ENCODE measurements at regions not wholly inside any gene's neighbourhood (a gene's known extent, or its start where the extent isn't known, plus 50 kb on each side); places are given as distances from the start of the nearest gene placed in this dataset.
"Not testable (repeated sequence)": the region's sequence is repeated elsewhere in the genome, so short reads cannot be mapped to it uniquely, and the experiment has no call there.

- DNase-seq (ENCODE audit: low read depth in 2 of 2), result no peak
Observed at GRCh38 chr13:82597747-82598146, 1284.5 kb downstream of the SLITRK1 start.

GRCh38 chr13:82593239-82593638 is 1289.0 kb downstream of the SLITRK1 start:
- DNase-seq (ENCODE audit: low read depth in 2 of 2), result no peak

- DNase-seq (ENCODE audit: low read depth in 2 of 2), result no peak
Observed at GRCh38 chr13:82571653-82572052, 1310.6 kb downstream of the SLITRK1 start.

GRCh38 chr13:82569581-82569980 is 1312.7 kb downstream of the SLITRK1 start:
- no peak for DNase-seq (ENCODE audit: low read depth in 2 of 2)

- DNase-seq (ENCODE audit: low read depth in 2 of 2), result no peak
Observed at GRCh38 chr13:82566864-82567263, 1315.4 kb downstream of the SLITRK1 start.

- no peak for DNase-seq (ENCODE audit: low read depth in 2 of 2)
Observed at GRCh38 chr13:82565201-82565600, 1317.1 kb downstream of the SLITRK1 start.

GRCh38 chr13:82560889-82561288 is 1321.4 kb downstream of the SLITRK1 start:
- DNase-seq (ENCODE audit: low read depth in 2 of 2), result no peak

GRCh38 chr13:82522872-82523271 is 1359.4 kb downstream of the SLITRK1 start:
- no peak for DNase-seq (ENCODE audit: low read depth in 2 of 2)

GRCh38 chr13:82506805-82507414 is 1375.4 kb downstream of the SLITRK1 start:
- no peak for DNase-seq (ENCODE audit: low read depth in 2 of 2)

- no peak for DNase-seq (ENCODE audit: low read depth in 2 of 2)
Observed at GRCh38 chr13:82501834-82502233, 1380.4 kb downstream of the SLITRK1 start.

- DNase-seq (ENCODE audit: low read depth in 2 of 2), result no peak
Observed at GRCh38 chr13:82480415-82480814, 1401.9 kb downstream of the SLITRK1 start.

GRCh38 chr13:82477436-82477835 is 1404.8 kb downstream of the SLITRK1 start:
- no peak for DNase-seq (ENCODE audit: low read depth in 2 of 2)

- no peak for DNase-seq (ENCODE audit: low read depth in 2 of 2)
Observed at GRCh38 chr13:82467626-82468025, 1414.6 kb downstream of the SLITRK1 start.

- not testable (repeated sequence) for DNase-seq (ENCODE audit: low read depth in 2 of 2)
Observed at GRCh38 chr13:82459575-82459974, 1422.7 kb downstream of the SLITRK1 start.

GRCh38 chr13:82458169-82458568 is 1424.1 kb downstream of the SLITRK1 start:
- no peak for DNase-seq (ENCODE audit: low read depth in 2 of 2)

- DNase-seq (ENCODE audit: low read depth in 2 of 2), result not testable (repeated sequence)
Observed at GRCh38 chr13:82457548-82457947, 1424.7 kb downstream of the SLITRK1 start.

- no peak for DNase-seq (ENCODE audit: low read depth in 2 of 2)
Observed at GRCh38 chr13:82447416-82448077, 1434.7 kb downstream of the SLITRK1 start.

GRCh38 chr13:82439159-82439904 is 1442.9 kb downstream of the SLITRK1 start:
- DNase-seq (ENCODE audit: low read depth in 2 of 2), result no peak

GRCh38 chr13:82438320-82438719 is 1444.0 kb downstream of the SLITRK1 start:
- no peak for DNase-seq (ENCODE audit: low read depth in 2 of 2)

- DNase-seq (ENCODE audit: low read depth in 2 of 2), result no peak
Observed at GRCh38 chr13:82436099-82436585, 1446.1 kb downstream of the SLITRK1 start.

GRCh38 chr13:82432949-82433348 is 1449.3 kb downstream of the SLITRK1 start:
- no peak for DNase-seq (ENCODE audit: low read depth in 2 of 2)

GRCh38 chr13:82412749-82413148 is 1469.5 kb downstream of the SLITRK1 start:
- DNase-seq (ENCODE audit: low read depth in 2 of 2), result no peak

GRCh38 chr13:82407321-82407720 is 1475.0 kb downstream of the SLITRK1 start:
- no peak for DNase-seq (ENCODE audit: low read depth in 2 of 2)
